DOHH2 (cell line): ENCODE measurements at regions not wholly inside any gene's neighbourhood (a gene's known extent, or its start where the extent isn't known, plus 50 kb on each side); places are given as distances from the start of the nearest gene placed in this dataset.

Experiments used
- EZH2phosphoT487 ChIP-seq: fragments of 200-600 bp; sonication (generic); IDR thresholded peaks from 2 replicates; pipeline ENCODE4 v1.6.1; 2017; ENCODE audit warnings: borderline replicate concordance, mild to moderate bottlenecking, antibody characterized with exemption, low read length, moderate library complexity, mixed read lengths
- TF ChIP-seq, protein P1 (sequence below): fragments of 200-600 bp; sonication (generic); IDR thresholded peaks from one replicate; pipeline ENCODE4 v1.5.1; 2014; ENCODE audit warnings: antibody characterized with exemption, mild to moderate bottlenecking, low read depth, low read length; ENCODE audit not compliant: poor library complexity, severe bottlenecking

GRCh38 chr1:201729973-201730608 lies 98.9 kb upstream of the IPO9 start:
- TF ChIP-seq, protein P1, sequence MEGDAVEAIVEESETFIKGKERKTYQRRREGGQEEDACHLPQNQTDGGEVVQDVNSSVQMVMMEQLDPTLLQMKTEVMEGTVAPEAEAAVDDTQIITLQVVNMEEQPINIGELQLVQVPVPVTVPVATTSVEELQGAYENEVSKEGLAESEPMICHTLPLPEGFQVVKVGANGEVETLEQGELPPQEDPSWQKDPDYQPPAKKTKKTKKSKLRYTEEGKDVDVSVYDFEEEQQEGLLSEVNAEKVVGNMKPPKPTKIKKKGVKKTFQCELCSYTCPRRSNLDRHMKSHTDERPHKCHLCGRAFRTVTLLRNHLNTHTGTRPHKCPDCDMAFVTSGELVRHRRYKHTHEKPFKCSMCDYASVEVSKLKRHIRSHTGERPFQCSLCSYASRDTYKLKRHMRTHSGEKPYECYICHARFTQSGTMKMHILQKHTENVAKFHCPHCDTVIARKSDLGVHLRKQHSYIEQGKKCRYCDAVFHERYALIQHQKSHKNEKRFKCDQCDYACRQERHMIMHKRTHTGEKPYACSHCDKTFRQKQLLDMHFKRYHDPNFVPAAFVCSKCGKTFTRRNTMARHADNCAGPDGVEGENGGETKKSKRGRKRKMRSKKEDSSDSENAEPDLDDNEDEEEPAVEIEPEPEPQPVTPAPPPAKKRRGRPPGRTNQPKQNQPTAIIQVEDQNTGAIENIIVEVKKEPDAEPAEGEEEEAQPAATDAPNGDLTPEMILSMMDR, result no peak
- TF ChIP-seq EZH2phosphoT487, result no peak
